Peyer's patch (tissue), 4 donors: ENCODE measurements at regions not wholly inside any gene's neighbourhood (a gene's known extent, or its start where the extent isn't known, plus 50 kb on each side); places are given as distances from the start of the nearest gene placed in this dataset.

ENCODE experiments used
- DNase-seq, 3 donors: peaks; one replicate each; pipeline ENCODE4 v3.0.0-alpha.2; 2017 to 2019
- H3K27ac ChIP-seq, 4 donors: fragments of 200-600 bp; sonication (generic); one replicate each; pipeline ENCODE4 v1.5.1; 2016 to 2019
- H3K27me3 ChIP-seq, 2 donors: fragments of 200-600 bp; sonication (generic); one replicate each; pipeline ENCODE4 v1.5.1; 2019
- H3K36me3 ChIP-seq, 3 donors: fragments of 200-600 bp; sonication (generic); one replicate each; pipeline ENCODE4 v1.5.1; 2016 to 2019
- H3K4me1 ChIP-seq, 4 donors: fragments of 200-600 bp; sonication (generic); one replicate each; pipeline ENCODE4 v1.5.1; 2016 to 2019
- H3K4me3 ChIP-seq, 4 donors: fragments of 200-600 bp; sonication (generic); 1 replicate in 3 of 4; 2 replicates in 1 of 4; pipeline ENCODE4 v1.5.1; 2016 to 2019; ENCODE audit warnings: mild to moderate bottlenecking in 1 of 4
- H3K9me3 ChIP-seq, 4 donors: fragments of 200-600 bp; sonication (generic); one replicate each; pipeline ENCODE4 v1.5.1; 2016 to 2019; ENCODE audit warnings: mild to moderate bottlenecking in 1 of 4
- CTCF ChIP-seq, 6 experiments: fragments of 450-650 bp in 4 of 6; fragments of 200-600 bp in 2 of 6; sonication (generic) in 1 of 6; IDR thresholded peaks; one replicate each; pipeline ENCODE4 v1.5.1; 2017 to 2019; ENCODE audit warnings: antibody characterized with exemption in 6 of 6, mild to moderate bottlenecking in 3 of 6, moderate library complexity in 1 of 6
- POLR2A ChIP-seq, 2 donors: fragments of 450-650 bp; IDR thresholded peaks; one replicate each; pipeline ENCODE4 v1.5.1; 2017; ENCODE audit warnings: antibody characterized with exemption in 2 of 2, mild to moderate bottlenecking in 2 of 2, moderate library complexity in 2 of 2

GRCh38 chr10:6776170-6776569, 196.1 kb upstream of the PRKCQ start:
- Histone ChIP-seq H3K9me3 (no peaks in the 10 kb centered on the region), H3K27ac (no peak overlapping the region), H3K27me3 (no peaks in the 10 kb centered on the region), H3K4me1 (no peaks in the 10 kb centered on the region), H3K4me3 (no peak overlapping the region), H3K36me3 (no peaks in the 10 kb centered on the region)
- TF ChIP-seq CTCF (IDR thresholded peaks at IDR 0.05) (no peak), POLR2A (IDR thresholded peaks at IDR 0.05) (no peak)
- DNase-seq = no peak

- TF ChIP-seq POLR2A (IDR thresholded peaks at IDR 0.05) = no peak
- no peak for TF ChIP-seq CTCF (IDR thresholded peaks at IDR 0.05)
- no peak for DNase-seq
- Histone ChIP-seq H3K4me1 (no peaks in the 10 kb centered on the region), H3K27ac (no peak overlapping the region), H3K9me3 (no peaks in the 10 kb centered on the region), H3K27me3 (no peaks in the 10 kb centered on the region), H3K36me3 (no peaks in the 10 kb centered on the region), H3K4me3 (no peak overlapping the region)
Observed at GRCh38 chr10:6774406-6774805, 194.3 kb upstream of the PRKCQ start.

GRCh38 chr10:6771331-6771730, 191.3 kb upstream of the PRKCQ start:
- TF ChIP-seq CTCF (IDR thresholded peaks at IDR 0.05) = no peak
- TF ChIP-seq POLR2A (IDR thresholded peaks at IDR 0.05) = no peak
- Histone ChIP-seq H3K27ac (no peak overlapping the region), H3K36me3 (no peaks in the 10 kb centered on the region), H3K27me3 (no peaks in the 10 kb centered on the region), H3K9me3 (no peaks in the 10 kb centered on the region), H3K4me1 (no peaks in the 10 kb centered on the region), H3K4me3 (no peak overlapping the region)
- no peak for DNase-seq

GRCh38 chr10:6770846-6771245, 190.8 kb upstream of the PRKCQ start:
- H3K4me3 ChIP-seq = no peak overlapping the region
- H3K27me3 ChIP-seq = no peaks in the 10 kb centered on the region
- DNase-seq = no peak
- H3K27ac ChIP-seq = no peak overlapping the region
- no peaks in the 10 kb centered on the region for H3K4me1 ChIP-seq
- no peaks in the 10 kb centered on the region for H3K36me3 ChIP-seq
- no peaks in the 10 kb centered on the region for H3K9me3 ChIP-seq
- TF ChIP-seq POLR2A (IDR thresholded peaks at IDR 0.05) = no peak
- TF ChIP-seq CTCF (IDR thresholded peaks at IDR 0.05) = no peak

- H3K36me3 ChIP-seq = no peaks in the 10 kb centered on the region
- no peaks in the 10 kb centered on the region for H3K9me3 ChIP-seq
- H3K4me3 ChIP-seq = no peak overlapping the region
- no peaks in the 10 kb centered on the region for H3K4me1 ChIP-seq
- DNase-seq = no peak
- TF ChIP-seq CTCF (IDR thresholded peaks at IDR 0.05) (no peak), POLR2A (IDR thresholded peaks at IDR 0.05) (no peak)
- H3K27ac ChIP-seq = no peak overlapping the region
- H3K27me3 ChIP-seq = no peaks in the 10 kb centered on the region
Observed at GRCh38 chr10:6769704-6770417, 189.8 kb upstream of the PRKCQ start.
